Mesodermal cell (in vitro differentiated cells): ENCODE measurements at regions not wholly inside any gene's neighbourhood (a gene's known extent, or its start where the extent isn't known, plus 50 kb on each side); places are given as distances from the start of the nearest gene placed in this dataset.

Experiments
- H3K27ac ChIP-seq: 2 replicates; pipeline ENCODE4 v1.7.0; 2013; ENCODE audit warnings: mild to moderate bottlenecking, low read depth, low read length, moderate library complexity; ENCODE audit not compliant: severe bottlenecking
- H3K36me3 ChIP-seq: 2 replicates; pipeline ENCODE4 v1.7.1; 2013; ENCODE audit warnings: mild to moderate bottlenecking, low read length, moderate library complexity; ENCODE audit not compliant: control insufficient read depth, insufficient read depth
- H3K4me1 ChIP-seq: one replicate; pipeline ENCODE4 v1.7.1; 2013; ENCODE audit warnings: mild to moderate bottlenecking, low read length; ENCODE audit not compliant: insufficient read depth, control insufficient read depth, poor library complexity, severe bottlenecking
- H3K4me3 ChIP-seq: 2 replicates; pipeline ENCODE4 v1.7.0; 2013; ENCODE audit warnings: low read length, control low read depth, mild to moderate bottlenecking; ENCODE audit not compliant: insufficient read depth, poor library complexity, severe bottlenecking; ENCODE audit errors: extremely low read depth
- H3K9me3 ChIP-seq: 2 replicates; pipeline ENCODE4 v1.7.1; 2013; ENCODE audit warnings: mild to moderate bottlenecking, low read length, moderate library complexity; ENCODE audit not compliant: control insufficient read depth
- WGBS, 2 experiments: methylation state at CpG; one replicate each; pipeline ENCODE4 v1.1.5; 2013; ENCODE audit warnings: missing lambda C conversion rate in 2 of 2; ENCODE audit not compliant: insufficient coverage in 2 of 2; 5-methylcytosine and 5-hydroxymethylcytosine counted together

- H3K36me3 ChIP-seq: no peaks in the 10 kb centered on the region
- no peak overlapping the region for H3K4me3 ChIP-seq
- H3K9me3 ChIP-seq: no peaks in the 10 kb centered on the region
- WGBS, 2 experiments: no CpG with 5 or more reads among the region's 5 CpGs
- H3K4me1 ChIP-seq: no peaks in the 10 kb centered on the region
- no peak overlapping the region for H3K27ac ChIP-seq
Observed at GRCh38 chr10:129219364-129219763, 247.7 kb upstream of the MGMT start.

- no peaks in the 10 kb centered on the region for H3K36me3 ChIP-seq
- no CpG with 5 or more reads among the region's 3 CpGs for WGBS, 2 experiments
- H3K4me1 ChIP-seq: no peaks in the 10 kb centered on the region
- no peak overlapping the region for H3K27ac ChIP-seq
- no peak overlapping the region for H3K4me3 ChIP-seq
- H3K9me3 ChIP-seq: no peaks in the 10 kb centered on the region
Observed at GRCh38 chr10:129222436-129222835, 244.6 kb upstream of the MGMT start.

DNA sequence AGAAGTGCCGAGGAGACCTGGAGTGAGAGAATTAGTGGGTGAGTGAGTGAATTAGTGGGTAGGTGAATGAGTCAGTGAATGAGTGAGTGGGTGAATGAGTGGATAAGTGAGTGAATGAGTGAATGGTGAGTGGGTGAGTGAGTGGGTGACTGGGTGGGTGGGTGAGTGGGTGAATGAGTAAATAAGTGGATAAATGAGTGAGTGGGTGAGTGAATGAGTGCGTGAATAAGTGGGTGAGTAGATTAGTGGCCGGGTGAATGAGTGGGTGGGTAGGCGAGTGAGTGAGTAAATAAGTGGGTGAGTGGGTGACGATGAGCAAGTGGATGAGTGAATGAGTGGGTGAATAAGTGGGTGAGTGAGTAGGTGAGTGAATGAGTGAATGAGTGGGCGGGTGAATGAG, 243.7 kb upstream of the MGMT start:
- no peaks in the 10 kb centered on the region for H3K36me3 ChIP-seq
- H3K4me3 ChIP-seq: no peak overlapping the region
- no peaks in the 10 kb centered on the region for H3K9me3 ChIP-seq
- WGBS, 2 experiments: 90 to 93% methylated on average over 5 to 6 of the region's 6 CpGs
- no peak overlapping the region for H3K27ac ChIP-seq
- no peaks in the 10 kb centered on the region for H3K4me1 ChIP-seq

GRCh38 chr10:129224065-129224464, 243.0 kb upstream of the MGMT start:
- H3K4me1 ChIP-seq: no peaks in the 10 kb centered on the region
- no peak overlapping the region for H3K4me3 ChIP-seq
- H3K36me3 ChIP-seq: no peaks in the 10 kb centered on the region
- 89 to 96% methylated on average over 2 to 3 of the region's 4 CpGs for WGBS, 2 experiments
- no peak overlapping the region for H3K27ac ChIP-seq
- no peaks in the 10 kb centered on the region for H3K9me3 ChIP-seq

GRCh38 chr10:129231821-129232220, 235.2 kb upstream of the MGMT start:
- no peaks in the 10 kb centered on the region for H3K4me1 ChIP-seq
- H3K4me3 ChIP-seq: no peak overlapping the region
- 92 to 100% methylated on average over 1 to 7 of the region's 9 CpGs for WGBS, 2 experiments
- H3K27ac ChIP-seq: no peak overlapping the region
- H3K36me3 ChIP-seq: no peaks in the 10 kb centered on the region
- H3K9me3 ChIP-seq: no peaks in the 10 kb centered on the region

GRCh38 chr10:129233351-129234148, 233.5 kb upstream of the MGMT start:
- no peak overlapping the region for H3K4me3 ChIP-seq
- no peaks in the 10 kb centered on the region for H3K36me3 ChIP-seq
- no peaks in the 10 kb centered on the region for H3K9me3 ChIP-seq
- no peaks in the 10 kb centered on the region for H3K4me1 ChIP-seq
- WGBS, 2 experiments: 92 to 95% methylated on average over 11 to 14 of the region's 15 CpGs
- H3K27ac ChIP-seq: no peak overlapping the region

GRCh38 chr10:129236274-129236691, 230.8 kb upstream of the MGMT start:
- no peaks in the 10 kb centered on the region for H3K36me3 ChIP-seq
- H3K27ac ChIP-seq: no peak overlapping the region
- no peaks in the 10 kb centered on the region for H3K4me1 ChIP-seq
- H3K4me3 ChIP-seq: no peak overlapping the region
- H3K9me3 ChIP-seq: no peaks in the 10 kb centered on the region
- WGBS, 2 experiments: 87 to 96% methylated on average over 8 to 16 of the region's 17 CpGs

GRCh38 chr10:129241461-129241860, 225.6 kb upstream of the MGMT start:
- H3K36me3 ChIP-seq: no peaks in the 10 kb centered on the region
- H3K9me3 ChIP-seq: no peaks in the 10 kb centered on the region
- 89 to 95% methylated on average over 13 to 14 of the region's 14 CpGs for WGBS, 2 experiments
- H3K4me3 ChIP-seq: no peak overlapping the region
- no peaks in the 10 kb centered on the region for H3K4me1 ChIP-seq
- H3K27ac ChIP-seq: no peak overlapping the region

- no peaks in the 10 kb centered on the region for H3K9me3 ChIP-seq
- no peaks in the 10 kb centered on the region for H3K4me1 ChIP-seq
- 92% methylated on average over 6 of the region's 9 CpGs for WGBS, 2 experiments
- no peak overlapping the region for H3K27ac ChIP-seq
- no peaks in the 10 kb centered on the region for H3K36me3 ChIP-seq
- no peak overlapping the region for H3K4me3 ChIP-seq
Observed at GRCh38 chr10:129244298-129244697, 222.7 kb upstream of the MGMT start.

GRCh38 chr10:129244757-129245156, 222.3 kb upstream of the MGMT start:
- Histone ChIP-seq H3K4me1 (no peaks in the 10 kb centered on the region), H3K27ac (no peak overlapping the region), H3K36me3 (no peaks in the 10 kb centered on the region), H3K4me3 (no peak overlapping the region), H3K9me3 (no peaks in the 10 kb centered on the region)
- WGBS, 2 experiments: 89 to 91% methylated on average over 6 to 8 of the region's 9 CpGs

DNA sequence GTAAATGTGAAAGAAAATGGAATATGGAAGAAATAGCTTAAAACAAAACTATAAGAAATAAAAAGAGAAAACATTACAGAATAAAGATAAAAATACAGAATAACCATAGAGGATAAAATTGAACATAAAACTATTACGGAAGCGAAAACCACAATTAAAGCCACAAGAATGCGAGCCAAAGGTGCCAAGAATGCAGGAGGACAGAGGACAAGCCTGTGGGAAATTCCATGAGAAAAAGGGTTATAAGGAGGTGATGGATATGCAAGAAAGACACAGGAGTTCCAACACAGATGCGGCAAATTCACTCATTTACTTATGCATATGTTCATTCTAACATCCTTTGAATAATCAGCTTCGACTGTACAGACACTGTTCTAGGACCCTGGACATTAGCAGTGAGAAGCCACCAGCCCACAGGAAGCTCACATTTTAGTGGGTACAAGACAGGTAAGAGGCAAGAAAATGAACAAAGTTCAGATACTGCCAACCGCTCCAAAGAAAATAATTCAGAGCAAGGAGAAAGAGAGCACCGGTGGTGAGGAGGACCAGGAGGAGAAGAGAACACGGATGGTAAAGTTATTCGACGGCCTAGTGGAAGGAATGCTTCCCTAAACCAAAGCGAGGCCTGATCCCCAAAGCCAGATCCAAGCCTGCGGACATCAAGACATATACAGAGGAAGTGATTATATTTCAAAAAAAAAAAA, 213.7 kb upstream of the MGMT start:
- Histone ChIP-seq H3K27ac (no peak overlapping the region), H3K9me3 (no peaks in the 10 kb centered on the region), H3K4me3 (no peak overlapping the region), H3K36me3 (no peaks in the 10 kb centered on the region), H3K4me1 (no peaks in the 10 kb centered on the region)
- WGBS, 2 experiments: 83 to 84% methylated on average over 5 to 6 of the region's 12 CpGs
